IPS-NIHi11 (cell line): ENCODE measurements at regions not wholly inside any gene's neighbourhood (a gene's known extent, or its start where the extent isn't known, plus 50 kb on each side); places are given as distances from the start of the nearest gene placed in this dataset.

Experiments used
- DNase-seq: peaks from one replicate; pipeline ENCODE4 v3.0.0; 2012; ENCODE audit warnings: mixed read lengths, low spot score

- DNase-seq = peak; percentile 84
Observed at GRCh38 chr4:24419181-24420034, 164.9 kb downstream of the DHX15 start.

GRCh38 chr4:24417206-24417605, 167.1 kb downstream of the DHX15 start:
- no peak for DNase-seq

DNA sequence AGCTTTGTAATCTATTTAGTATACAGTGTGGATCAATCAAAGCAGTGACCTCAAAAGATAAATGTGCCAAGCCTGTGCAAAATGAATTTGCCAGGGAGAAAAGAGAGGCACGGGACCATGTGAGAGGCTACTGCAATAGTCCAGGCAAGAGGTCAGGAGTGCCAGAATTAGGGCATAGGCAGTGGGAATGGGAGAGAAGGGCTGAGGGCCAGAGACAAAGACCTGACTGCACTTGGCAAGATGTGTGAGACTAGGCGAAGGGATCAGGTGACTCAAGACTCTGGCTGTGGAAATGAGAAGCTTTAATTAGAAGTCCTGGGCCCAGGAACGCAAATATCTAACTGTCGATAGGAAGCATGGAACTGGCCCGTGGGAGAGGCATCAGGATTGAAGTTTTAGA, 168.1 kb downstream of the DHX15 start:
- no peak for DNase-seq

DNA sequence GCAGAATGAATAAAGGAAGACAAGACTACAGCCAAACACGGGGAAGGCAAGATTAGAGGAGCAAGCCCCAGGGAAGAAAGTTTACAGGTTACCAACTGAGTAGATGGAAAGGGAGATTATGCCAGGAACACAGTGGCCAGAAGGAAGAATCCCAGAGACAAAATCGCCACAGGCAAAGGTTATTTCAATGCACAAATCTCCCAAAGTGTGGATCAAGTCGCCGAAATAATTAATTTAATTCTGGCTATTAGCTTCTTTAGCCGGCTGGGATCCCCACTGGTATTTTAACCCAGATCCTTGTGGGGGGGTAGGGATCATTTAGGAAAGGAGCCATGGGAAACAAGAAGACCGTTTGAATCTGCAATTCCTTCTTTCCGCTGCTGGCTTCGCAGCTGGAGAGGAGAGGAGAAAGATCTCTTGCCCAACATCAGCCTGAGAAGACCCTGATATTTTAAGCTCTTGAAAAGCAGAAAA, 171.0 kb downstream of the DHX15 start:
- DNase-seq = peak; percentile 26

GRCh38 chr4:24411806-24412205, 172.5 kb downstream of the DHX15 start:
- no peak for DNase-seq

GRCh38 chr4:24411299-24411698, 173.1 kb downstream of the DHX15 start:
- DNase-seq = no peak

- no peak for DNase-seq
Observed at GRCh38 chr4:24408640-24409039, 175.7 kb downstream of the DHX15 start.

DNA sequence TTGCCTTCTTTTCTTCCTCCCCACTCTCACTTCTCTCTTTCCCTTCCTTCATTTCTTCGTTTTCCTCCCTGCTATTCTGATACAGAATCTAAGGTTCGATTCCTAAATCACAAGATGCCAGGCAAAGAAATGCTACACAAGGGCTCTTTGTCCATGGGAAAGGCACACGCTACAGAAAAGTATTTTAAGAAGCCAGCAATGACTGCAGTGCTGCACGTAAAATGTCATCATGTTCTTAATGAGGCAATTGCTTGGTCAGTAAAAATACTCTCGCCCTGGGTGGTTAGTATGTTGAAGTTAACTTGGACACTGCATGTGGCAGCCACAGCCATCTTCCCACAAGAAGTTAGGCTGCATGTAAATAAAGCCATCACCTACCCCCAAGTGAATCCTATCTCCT, 178.4 kb downstream of the DHX15 start:
- no peak for DNase-seq

DNA sequence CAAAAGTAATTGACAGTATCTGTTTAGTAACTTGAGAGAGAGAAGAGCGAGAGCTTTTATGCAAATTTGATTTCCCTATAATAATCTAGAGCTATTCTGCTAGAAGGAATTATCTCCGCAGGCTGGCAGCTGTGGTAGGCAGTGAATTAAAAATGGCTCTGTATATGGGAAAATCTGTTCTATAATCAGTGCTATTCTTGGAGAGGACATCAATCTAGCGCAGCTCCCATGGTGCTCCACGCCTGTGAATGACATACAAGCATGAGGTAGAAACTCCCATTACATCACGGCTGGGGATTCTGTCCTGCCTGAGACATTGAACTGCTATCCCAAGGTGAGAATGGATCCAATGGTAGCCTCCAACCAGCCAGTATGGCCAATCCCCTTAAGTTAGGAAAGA, 179.0 kb downstream of the DHX15 start:
- DNase-seq = no peak

DNA sequence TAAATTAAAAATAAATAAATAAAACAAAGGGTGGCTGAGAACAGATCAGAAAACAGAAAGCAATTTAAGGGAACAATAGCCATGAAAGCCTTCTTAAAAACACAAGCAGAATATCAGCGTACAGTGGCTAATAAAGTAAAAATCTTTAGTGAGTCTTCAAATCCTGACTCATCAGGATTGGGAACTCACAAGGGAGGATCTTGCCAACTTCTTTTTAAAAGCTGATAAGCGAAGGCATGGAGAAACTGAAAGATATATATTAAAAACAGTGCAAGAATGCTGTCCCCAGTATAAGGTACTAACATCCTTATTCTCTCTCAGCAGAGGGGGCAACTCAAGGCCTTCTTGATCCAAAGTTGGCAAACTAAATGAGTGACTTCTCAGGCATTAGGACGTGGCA, 180.1 kb downstream of the DHX15 start:
- DNase-seq = no peak

GRCh38 chr4:24403265-24403664, 181.1 kb downstream of the DHX15 start:
- DNase-seq = no peak

DNA sequence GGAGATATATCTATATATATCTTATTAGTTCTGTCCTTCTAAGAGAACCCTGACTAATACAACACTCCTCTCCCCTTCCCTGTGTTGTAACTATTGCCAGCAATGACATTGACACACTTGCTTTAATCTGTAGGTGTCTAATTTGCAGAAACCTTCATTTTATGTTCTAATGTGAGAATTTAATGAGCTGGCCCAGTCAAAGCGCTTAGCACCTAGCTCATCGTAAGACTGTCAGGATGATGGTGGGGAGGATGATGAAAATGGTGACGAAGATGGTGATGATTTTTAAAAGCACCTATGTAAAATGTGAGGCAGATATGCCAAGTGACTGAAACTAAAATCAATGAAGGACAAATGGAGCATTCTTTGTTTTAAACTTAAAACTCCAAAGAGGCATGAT, 183.8 kb downstream of the DHX15 start:
- no peak for DNase-seq

GRCh38 chr4:24396988-24397387, 187.4 kb downstream of the DHX15 start:
- DNase-seq = no peak

DNA sequence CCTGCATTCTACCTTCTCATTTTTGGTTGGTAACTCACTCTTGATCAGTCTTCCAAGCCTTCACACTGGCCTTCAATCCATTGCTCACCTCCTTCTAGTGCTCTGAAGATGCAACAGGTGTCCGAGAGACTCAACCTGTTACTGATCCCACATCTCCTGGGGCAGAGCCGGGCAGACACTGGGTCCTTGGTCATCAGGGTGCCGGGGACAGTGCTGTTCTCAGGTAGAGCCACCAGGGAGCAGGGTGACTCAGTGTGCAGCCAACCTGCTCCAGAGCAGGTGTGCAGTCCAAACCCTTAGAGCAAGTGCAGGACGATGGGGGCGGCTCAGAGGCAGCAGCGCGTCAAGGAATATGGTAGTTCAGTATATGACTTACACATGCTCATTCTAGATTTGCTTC, 188.4 kb downstream of the DHX15 start:
- DNase-seq = peak; percentile 27

GRCh38 chr4:24394041-24394440, 190.3 kb downstream of the DHX15 start:
- DNase-seq = no peak

DNA sequence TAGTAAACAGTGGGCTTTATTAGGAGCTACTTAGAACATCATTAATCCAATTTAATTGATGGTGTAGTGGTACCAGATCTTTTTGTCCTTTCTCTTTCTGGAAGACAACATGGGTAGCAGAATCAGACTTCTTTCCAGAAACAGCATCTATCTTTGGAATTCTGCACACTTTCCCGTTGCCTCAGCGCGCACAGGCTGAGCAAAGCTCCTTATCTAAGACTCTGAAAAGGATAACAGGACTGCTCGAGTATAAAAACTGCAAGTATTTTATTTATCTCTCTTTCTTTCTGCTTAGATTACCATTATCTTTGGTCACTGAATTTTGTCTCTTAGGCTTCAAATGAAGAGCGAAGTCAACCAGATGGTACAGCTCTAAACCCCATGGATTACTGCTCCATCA, 191.7 kb downstream of the DHX15 start:
- no peak for DNase-seq

DNA sequence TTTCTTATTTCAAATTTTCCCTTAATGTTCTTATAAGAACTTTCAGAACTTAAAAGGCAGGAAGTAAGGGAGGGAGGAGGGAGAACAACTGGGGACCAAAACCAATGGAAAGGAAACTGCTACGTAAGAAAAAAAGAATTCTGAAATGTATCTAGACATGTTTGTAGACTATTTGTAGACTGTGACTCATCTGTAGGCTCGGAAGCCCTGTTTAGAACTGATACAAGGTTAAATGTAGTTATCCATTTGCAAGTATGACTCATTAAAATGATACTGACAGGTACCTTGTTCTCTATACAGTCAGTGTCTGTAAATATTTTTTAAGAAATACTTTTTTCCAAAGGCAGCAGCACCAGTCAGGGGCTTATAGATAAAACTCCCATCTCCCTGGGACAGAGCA, 202.0 kb downstream of the DHX15 start:
- DNase-seq = no peak

DNA sequence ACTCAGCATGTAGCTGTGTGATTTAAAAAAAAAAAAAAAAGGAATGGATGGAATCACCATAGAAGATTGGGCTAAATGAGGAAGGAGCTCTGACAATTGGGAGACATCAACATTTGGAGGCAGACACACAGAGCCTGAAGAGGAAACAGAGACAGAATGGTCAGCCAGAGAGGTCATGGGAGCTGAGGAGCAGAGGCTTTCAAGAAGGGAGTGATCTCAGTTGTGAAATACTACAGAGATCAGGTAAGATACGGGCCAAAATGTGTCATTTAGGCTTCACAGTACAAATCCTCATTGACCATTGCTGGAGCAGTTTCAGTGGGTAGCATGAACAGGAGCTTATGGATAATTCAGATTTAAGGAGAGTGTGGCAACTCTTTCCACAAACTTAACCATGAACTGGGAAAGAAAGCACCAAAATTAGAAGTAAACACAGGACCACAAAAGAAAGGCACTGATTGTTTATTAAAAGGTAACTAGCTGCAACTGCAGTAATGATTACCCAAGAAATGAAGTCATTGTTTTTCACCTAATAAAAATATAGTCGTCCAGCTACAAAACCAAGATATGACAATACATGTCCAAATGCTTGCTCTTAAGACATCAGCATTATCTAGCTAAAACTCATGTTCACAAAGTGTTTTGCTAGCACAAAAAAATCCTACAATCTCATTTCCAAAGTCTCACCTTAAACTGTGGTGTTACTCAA, 203.2 kb downstream of the DHX15 start:
- no peak for DNase-seq

GRCh38 chr4:24373704-24374103, 210.7 kb downstream of the DHX15 start:
- DNase-seq = no peak

- no peak for DNase-seq
Observed at GRCh38 chr4:24372881-24373280, 211.5 kb downstream of the DHX15 start.

DNA sequence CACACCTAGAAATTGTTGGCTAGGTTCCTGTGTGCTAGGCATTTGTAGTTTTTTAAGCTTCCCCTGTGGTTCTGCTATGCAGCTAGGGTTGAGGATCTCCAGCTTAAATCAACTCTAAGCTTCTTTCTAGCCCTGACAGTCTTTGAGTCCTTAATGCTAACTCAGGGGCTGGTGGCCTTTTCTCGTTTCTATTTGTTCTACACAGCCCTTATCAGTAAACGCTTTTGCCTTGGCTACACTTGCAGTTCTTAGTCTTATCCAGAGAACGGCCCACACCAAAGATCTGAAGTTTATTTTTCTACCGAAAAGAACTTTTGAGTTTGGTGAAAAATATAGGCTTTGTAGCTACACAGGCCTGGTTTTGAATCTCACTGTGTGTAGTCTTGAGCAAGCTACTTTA, 212.0 kb downstream of the DHX15 start:
- DNase-seq = no peak

- DNase-seq = no peak
Observed at GRCh38 chr4:24370421-24370820, 213.9 kb downstream of the DHX15 start.

- no peak for DNase-seq
Observed at GRCh38 chr4:24369507-24370029, 214.8 kb downstream of the DHX15 start.
